Stimulated activated CD4-positive, alpha-beta T cell treated with anti-CD3 and anti-CD28 coated beads, Interleukin-2, amount 100 ng/mL, for 4 hours (primary cell): ENCODE measurements at regions not wholly inside any gene's neighbourhood (a gene's known extent, or its start where the extent isn't known, plus 50 kb on each side); places are given as distances from the start of the nearest gene placed in this dataset.

ENCODE experiments used
- DNase-seq: peaks from one replicate; pipeline ENCODE4 v3.0.0-alpha.2; 2020; ENCODE audit warnings: low read depth

GRCh38 chr5:2532809-2533208, 218.7 kb downstream of the IRX2 start:
- no peak for DNase-seq

- DNase-seq: no peak
Observed at GRCh38 chr5:2531318-2531717, 220.2 kb downstream of the IRX2 start.

- no peak for DNase-seq
Observed at GRCh38 chr5:2530609-2531008, 220.9 kb downstream of the IRX2 start.

DNA sequence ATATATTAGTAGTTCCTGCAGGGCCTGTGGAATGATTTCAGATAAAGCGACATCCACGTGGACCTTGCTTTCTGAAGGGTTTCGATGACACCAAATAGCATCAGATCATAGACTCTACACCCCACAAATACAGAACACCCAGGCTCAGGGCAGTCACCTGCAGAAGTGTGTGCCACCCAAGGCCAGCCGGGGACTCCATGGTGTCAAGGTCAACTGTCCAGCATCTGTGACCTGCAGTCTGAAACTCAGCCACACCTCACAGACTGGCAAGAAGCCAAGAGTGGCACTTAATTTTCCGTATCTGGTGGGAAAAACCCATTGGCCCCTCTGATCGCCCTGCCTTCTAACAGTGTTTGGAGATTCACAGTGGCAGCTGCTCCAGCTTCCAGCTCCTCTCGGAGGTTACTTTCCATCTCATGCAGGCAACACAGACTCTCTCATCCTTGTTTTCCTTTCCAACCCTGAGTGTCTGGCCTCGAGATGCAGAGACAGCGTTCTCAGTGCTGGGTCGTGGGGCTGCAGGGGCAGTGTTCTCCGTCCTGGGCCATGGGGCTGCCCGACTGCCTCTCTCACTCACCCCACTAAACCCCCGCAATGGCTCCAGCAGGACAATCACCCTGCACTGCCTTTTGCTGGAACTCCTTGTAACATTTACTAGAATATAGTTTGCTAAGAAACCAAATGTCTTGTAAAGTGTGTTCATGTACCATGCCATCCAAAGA, 221.9 kb downstream of the IRX2 start:
- no peak for DNase-seq

DNA sequence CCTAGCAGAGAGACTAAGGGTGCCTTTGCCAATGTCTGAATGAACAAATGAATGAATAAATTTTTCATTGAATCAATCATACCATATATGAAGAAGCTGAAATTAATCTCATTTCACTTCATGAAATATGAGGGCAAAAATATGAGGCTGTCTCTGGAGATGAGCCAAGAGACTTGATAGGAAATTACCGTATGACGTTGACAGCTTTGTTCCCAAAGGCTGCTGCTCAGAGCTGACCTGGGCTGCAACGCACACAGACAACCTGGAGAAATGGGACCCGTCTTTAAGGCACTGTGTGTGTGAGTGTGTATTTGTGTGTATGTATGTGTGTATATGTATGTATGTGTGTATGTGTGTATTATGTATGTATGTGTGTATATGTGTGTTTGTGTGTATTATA, 226.1 kb downstream of the IRX2 start:
- DNase-seq: no peak

GRCh38 chr5:2524620-2525019, 226.9 kb downstream of the IRX2 start:
- no peak for DNase-seq

DNA sequence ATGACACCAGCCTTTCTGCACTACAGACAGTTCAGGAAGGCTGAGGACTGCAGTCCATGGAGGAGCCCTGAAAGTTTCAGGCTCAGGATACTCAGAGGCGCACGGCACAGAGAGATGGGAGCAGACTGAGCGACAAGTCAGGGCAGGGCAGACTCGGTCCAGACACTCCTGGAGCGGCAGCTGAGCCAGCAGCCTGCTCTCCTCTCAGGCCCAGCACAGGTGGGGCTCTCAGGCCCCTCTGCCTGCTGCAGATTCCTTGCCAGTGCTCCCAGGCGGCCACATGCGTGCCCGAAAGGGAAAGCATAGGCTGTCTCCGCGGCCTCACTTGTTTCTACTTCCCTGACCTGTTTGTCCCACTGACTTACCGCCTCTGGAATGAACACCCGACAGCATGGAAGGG, 228.3 kb downstream of the IRX2 start:
- no peak for DNase-seq

DNA sequence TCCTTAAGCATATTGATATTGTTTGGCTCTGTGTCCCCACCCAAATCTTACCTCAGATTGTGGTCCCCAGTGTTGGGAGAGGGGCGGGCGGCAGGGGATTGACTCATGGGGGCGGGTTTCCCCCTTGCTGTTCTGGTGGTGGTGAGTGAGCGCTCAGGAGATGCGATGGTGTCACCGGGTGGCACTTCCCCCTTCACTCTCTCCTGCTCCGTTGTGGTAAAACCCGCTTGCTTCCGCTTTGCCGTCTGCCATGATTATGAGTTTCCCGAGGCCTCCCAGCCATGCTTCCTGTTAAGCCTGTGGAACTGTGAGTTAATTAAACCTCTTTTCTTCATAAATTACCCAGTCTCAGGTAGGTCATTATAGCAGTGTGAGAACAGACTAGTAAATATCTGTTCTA, 229.1 kb downstream of the IRX2 start:
- no peak for DNase-seq

GRCh38 chr5:2519153-2519552, 232.3 kb downstream of the IRX2 start:
- no peak for DNase-seq

DNA sequence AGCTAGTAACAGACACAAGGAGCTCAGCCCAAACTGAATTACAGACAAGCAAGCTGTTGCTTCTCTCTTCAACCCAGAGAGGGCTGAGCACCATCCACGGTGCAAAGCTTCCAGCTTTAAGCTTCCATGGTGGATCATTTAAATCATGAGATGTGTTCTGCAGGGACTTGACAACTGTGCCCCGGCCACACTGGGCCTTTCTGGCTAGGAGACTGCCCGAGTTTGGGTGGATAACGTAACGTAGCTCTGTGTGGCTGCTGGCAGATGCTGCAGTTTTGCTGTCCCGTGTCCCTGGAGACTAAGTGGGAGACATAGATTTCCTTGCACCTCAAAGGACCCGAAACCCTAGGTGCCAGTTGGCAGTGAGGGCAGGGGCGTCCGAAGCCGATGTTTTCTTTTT, 234.0 kb downstream of the IRX2 start:
- DNase-seq: no peak

- DNase-seq: no peak
Observed at GRCh38 chr5:2515180-2515764, 236.2 kb downstream of the IRX2 start.

GRCh38 chr5:2514484-2514883, 237.0 kb downstream of the IRX2 start:
- DNase-seq: no peak

DNA sequence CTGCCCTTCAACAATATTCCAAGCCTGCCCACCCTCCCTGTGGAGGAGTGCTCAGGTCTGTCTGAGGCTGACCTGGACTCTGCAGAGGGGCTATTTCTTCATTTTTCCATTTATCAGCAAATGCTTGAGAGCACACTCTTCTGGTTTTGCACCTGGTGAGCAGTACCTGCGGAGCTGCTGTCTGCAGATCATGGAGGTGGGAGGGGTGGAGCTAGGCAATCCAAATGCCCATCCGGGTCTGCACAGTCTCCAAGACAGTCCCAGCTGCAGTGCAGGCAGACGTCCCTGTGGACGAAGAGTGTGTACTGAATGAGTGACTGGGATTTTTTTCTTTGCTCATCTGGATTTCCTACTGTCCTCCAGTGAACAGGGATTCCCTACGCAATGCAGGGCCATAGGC, 239.8 kb downstream of the IRX2 start:
- no peak for DNase-seq

DNA sequence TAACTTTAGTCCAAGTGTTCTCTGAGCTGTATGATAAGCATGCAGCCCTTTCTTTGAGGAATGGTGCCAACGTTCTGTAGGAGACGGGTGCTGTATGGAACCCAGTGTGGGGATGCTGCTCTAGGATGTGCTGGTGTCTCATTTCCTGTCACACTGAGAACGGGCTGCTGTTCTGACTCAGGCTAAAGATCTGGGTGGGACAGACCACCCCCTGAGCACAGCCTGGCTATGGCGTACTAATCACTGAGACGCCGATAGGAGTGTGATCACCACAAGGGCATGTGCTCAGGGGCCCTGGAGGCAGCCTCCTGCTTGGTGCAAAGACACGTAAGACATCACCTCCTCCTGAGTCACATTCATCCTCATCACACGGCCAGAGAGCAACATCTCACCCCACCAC, 240.4 kb downstream of the IRX2 start:
- no peak for DNase-seq

DNA sequence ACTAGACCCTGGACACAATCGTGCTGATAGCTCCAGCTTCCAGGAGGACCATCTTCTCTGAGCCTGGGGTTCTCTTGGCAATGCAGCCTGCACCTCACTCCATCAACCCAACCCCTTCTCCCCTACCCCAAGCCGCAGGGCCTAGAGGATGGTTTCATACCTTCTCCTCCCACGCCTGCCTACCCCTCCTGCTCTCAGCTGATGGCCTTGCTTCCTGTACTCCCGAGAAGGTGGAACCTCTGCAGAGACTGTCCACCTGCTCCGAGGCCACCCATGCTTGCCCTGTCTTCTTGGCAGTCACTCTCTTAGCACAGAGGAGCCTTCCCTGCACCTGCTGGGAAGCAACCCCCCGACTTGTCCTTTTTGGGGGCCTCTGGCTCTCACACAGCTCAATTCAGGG, 241.9 kb downstream of the IRX2 start:
- DNase-seq: no peak

- DNase-seq: no peak
Observed at GRCh38 chr5:2508514-2508913, 243.0 kb downstream of the IRX2 start.

GRCh38 chr5:2507611-2508010, 243.9 kb downstream of the IRX2 start:
- DNase-seq: no peak

DNA sequence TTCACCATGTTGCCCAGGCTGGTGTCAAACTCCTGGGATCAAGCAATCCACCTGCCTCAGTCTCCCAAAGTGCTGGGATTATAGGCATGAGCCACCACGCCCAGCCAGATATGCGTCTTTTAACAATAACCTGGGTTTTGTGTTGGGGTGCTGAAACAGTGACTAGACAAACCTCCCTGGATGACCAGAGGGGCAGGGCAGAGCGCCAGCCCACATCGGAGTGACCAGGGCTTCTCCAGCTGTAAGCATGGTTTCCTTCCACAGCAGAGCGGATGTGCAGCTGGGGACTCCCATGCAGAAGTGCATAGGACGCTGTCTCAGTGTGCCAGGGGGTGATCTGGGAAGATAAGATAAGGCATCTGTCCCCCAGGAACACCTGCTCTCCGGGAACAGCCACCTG, 244.9 kb downstream of the IRX2 start:
- DNase-seq: no peak

GRCh38 chr5:2505217-2505616, 246.3 kb downstream of the IRX2 start:
- no peak for DNase-seq

GRCh38 chr5:2502970-2503594, 248.4 kb downstream of the IRX2 start:
- no peak for DNase-seq

DNA sequence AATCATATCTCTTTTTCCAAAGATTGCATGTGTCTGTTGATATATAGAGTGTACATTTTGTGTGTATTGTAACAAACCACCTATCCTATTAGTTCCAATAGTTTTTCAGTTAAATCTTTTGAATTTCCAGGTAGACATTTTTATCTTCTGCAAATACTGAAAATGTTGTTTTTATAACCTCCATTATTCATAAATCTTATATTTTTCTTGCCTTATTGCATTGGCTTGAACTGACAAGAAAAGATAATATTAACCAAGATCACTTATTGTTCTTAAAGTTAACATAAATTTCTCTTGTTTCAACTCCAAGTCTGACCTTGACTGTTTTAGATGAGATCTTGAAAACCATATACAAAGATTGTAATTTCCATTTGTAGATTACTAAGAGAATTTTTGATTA, 251.6 kb downstream of the IRX2 start:
- no peak for DNase-seq

DNA sequence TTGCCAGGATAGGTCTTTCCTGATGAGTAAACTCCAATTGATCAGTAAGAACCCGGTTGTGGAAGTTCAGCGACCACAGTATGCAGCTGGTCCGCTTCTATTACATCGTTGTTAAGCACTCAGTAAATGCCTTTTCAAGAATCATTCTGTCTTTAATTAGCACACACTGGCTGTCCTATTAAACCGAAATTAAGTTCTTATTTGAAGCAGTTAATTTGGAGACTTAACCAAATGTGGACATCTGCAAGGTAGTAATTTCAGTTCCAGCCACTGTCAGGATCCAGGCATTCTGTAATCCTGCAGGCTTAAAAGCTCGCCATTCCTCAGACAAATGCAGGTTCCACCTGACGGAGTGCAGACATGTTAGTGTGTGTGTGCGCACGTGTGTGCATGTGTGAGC, 254.6 kb downstream of the IRX2 start:
- no peak for DNase-seq

- no peak for DNase-seq
Observed at GRCh38 chr5:2496126-2496525, 255.4 kb downstream of the IRX2 start.

- DNase-seq: no peak
Observed at GRCh38 chr5:2493356-2493755, 258.1 kb downstream of the IRX2 start.
